ENCODE measurements at regions not wholly inside any gene's neighbourhood (a gene's known extent, or its start where the extent isn't known, plus 50 kb on each side); places are given as distances from the start of the nearest gene placed in this dataset.

DNA sequence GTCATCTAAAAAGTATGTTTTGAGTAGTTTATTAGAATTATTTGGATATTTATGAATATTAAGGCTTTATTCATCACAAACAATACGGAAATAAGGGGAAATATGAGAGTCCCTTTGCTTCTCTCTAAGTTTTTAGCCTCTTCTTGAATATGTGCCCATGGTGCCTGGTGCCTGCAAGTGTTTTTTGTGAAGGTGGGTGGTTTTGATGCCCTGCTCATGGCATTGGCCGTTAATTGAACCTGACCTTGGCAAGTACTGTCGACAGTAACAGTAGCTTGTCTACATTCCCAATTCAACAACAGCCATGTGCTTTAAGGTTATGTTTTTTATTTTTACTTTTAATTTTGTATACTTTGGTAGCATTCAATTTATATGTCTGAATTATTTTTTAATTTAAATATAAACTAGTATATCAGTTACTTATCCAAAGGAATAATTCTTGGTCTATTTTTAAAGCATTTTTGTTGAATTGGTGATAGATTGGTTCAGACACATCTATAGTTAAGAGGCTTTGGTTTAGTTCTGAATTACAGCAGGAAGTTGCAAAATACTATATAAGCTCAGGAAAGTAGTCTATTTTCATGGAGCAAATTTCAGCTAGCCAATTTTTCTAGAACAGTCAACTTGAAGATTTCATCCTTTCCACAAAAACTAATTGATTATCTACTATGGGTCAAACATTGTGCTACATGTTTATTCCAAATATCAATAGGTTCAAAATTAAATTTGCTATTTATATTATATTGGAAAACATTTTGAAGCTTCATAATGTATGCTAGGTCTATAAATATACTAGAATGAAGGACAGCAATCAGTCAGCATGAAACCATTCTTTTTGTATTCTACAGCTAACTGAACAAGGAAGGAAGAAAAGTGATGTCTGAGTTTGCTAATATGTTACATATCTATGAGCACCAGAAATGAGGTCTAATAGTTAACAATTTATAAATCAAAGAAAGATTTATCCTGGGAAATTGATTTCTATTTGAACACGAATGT, 184.4 kb downstream of the MRPL39 start:
- TF ChIP-seq, protein P1, sequence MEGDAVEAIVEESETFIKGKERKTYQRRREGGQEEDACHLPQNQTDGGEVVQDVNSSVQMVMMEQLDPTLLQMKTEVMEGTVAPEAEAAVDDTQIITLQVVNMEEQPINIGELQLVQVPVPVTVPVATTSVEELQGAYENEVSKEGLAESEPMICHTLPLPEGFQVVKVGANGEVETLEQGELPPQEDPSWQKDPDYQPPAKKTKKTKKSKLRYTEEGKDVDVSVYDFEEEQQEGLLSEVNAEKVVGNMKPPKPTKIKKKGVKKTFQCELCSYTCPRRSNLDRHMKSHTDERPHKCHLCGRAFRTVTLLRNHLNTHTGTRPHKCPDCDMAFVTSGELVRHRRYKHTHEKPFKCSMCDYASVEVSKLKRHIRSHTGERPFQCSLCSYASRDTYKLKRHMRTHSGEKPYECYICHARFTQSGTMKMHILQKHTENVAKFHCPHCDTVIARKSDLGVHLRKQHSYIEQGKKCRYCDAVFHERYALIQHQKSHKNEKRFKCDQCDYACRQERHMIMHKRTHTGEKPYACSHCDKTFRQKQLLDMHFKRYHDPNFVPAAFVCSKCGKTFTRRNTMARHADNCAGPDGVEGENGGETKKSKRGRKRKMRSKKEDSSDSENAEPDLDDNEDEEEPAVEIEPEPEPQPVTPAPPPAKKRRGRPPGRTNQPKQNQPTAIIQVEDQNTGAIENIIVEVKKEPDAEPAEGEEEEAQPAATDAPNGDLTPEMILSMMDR (IDR thresholded peaks at IDR 0.05; ENCODE audit: control insufficient read depth, insufficient read depth, low read depth, low read length, missing control alignments): no peak
- DNase-seq (ENCODE audit: low read depth): no peak
- no peak overlapping the region for H3K4me3 ChIP-seq (ENCODE audit: control insufficient read depth, low read depth, low read length)

DNA sequence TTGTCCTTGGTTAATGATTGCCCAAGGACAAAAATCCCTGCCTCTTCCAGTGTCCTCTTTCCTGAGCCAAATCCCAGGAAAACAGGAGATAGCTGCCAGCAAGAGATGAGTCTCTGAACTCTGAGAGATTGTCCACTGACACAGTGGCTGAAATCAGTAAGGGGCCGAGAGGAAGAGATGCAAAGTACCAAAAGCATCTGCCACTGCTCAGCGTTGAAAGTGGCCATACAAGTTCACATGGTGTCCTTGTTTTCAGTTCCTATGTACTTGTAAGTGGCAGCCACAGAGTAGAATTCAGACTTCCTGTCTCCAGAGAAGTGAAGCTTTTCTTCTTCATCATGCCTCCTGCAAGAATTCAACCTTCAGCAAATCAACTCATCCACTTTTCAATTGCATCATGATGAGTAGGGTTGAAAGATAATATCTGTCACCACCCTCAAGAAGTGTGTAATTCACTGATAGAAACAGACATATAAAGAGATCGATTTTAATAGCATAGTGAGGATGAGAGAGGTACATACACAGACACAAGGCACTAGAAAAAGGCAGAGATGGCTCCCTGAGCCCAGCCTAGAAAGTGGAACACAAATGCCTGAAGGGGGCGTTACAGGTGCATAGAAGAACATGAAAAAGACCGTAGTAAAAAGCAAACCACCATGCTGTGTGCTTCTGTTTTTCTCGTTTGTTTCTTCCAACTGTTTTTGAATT, 185.8 kb downstream of the MRPL39 start:
- H3K4me3 ChIP-seq (ENCODE audit: control insufficient read depth, low read depth, low read length): no peak overlapping the region
- TF ChIP-seq, protein P1 (IDR thresholded peaks at IDR 0.05; ENCODE audit: control insufficient read depth, insufficient read depth, low read depth, low read length, missing control alignments): peak; percentile 49
- peak; percentile 5 for DNase-seq (ENCODE audit: low read depth)

DNA sequence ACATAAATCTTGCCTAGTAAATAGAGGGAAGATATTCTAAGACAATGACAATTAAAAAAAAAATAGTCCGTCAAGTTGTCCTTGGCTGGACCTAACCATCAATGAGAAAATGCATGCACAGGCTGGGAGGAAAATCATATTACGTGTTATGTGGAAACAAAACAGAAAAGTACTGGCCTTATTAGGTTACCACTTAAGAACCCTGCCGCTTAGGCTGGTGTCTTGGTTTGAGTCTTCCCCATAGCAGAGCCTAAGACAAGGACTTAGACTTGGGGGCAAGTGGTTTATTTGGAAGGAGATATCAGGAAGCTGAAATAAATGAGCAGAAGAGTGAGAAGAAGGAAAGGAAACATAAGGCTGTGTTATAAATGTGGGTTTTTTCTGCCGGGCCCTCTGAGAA, 186.4 kb downstream of the MRPL39 start:
- TF ChIP-seq, protein P1 (IDR thresholded peaks at IDR 0.05; ENCODE audit: control insufficient read depth, insufficient read depth, low read depth, low read length, missing control alignments): no peak
- no peak for DNase-seq (ENCODE audit: low read depth)
- H3K4me3 ChIP-seq (ENCODE audit: control insufficient read depth, low read depth, low read length): no peak overlapping the region

DNA sequence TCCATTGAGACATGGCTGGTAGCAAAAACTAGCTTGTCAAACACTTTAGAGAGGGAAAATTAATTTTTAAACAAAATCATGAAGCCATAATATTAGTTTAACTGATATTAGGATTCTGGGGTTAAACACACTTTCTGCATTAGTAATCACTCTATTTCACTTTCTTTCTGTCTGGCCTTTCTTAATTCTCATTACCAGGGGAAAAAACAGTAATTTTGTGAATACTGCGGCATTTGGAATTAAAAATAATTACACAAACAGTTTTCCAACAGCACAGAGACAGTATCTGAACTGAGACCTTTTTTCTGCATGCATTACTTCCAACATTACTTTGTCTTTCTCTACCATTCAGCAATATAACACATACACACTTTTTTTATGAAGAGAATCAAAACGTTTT, 190.6 kb downstream of the MRPL39 start:
- DNase-seq (ENCODE audit: low read depth): no peak
- TF ChIP-seq, protein P1 (IDR thresholded peaks at IDR 0.05; ENCODE audit: control insufficient read depth, insufficient read depth, low read depth, low read length, missing control alignments): no peak
- no peak overlapping the region for H3K4me3 ChIP-seq (ENCODE audit: control insufficient read depth, low read depth, low read length)

DNA sequence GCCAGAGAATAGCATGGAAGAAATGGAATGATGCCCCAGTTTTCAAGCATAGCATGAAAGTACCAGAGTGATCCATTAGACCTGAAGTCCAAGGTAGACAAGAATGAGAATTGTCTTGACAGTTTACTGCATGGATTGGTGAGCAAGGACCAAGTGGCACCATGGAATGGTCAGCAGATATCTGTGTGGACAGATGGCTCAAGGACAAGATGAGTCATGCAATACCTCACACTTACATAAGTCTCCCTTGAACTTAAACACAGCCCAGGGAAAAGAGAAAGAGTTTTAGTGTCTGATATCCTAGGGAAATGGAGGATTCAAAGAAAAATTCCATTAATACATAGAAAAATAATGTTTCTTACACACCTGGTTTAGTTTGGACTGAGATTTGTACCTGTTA, 195.2 kb downstream of the MRPL39 start:
- no peak overlapping the region for H3K4me3 ChIP-seq (ENCODE audit: control insufficient read depth, low read depth, low read length)
- DNase-seq (ENCODE audit: low read depth): no peak
- TF ChIP-seq, protein P1 (IDR thresholded peaks at IDR 0.05; ENCODE audit: control insufficient read depth, insufficient read depth, low read depth, low read length, missing control alignments): no peak

DNA sequence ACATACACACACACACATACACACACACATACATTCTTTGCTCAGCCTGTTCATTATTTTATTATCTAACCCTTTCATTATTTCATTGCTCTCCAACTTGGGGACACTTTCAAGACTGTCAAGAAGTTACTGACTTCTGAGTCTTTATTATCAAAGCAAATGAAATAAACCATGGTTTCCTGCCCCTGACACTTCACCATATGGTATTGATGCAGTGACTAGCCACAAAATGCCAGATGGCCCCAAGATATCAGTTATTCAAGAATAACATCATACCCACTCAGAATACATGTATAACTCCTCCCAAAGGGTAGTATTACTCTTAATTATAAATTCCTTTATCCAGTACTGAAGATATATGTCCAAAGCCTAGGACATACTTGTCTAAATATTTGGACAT, 197.3 kb downstream of the MRPL39 start:
- DNase-seq (ENCODE audit: low read depth): no peak
- no peak overlapping the region for H3K4me3 ChIP-seq (ENCODE audit: control insufficient read depth, low read depth, low read length)
- TF ChIP-seq, protein P1 (IDR thresholded peaks at IDR 0.05; ENCODE audit: control insufficient read depth, insufficient read depth, low read depth, low read length, missing control alignments): no peak

Data from AG09309 (cell line).